Osteoblast (primary cell): ENCODE measurements at regions not wholly inside any gene's neighbourhood (a gene's known extent, or its start where the extent isn't known, plus 50 kb on each side); places are given as distances from the start of the nearest gene placed in this dataset.

Experiments
- DNase-seq: peaks from one replicate; pipeline ENCODE4 v3.0.0; 2011; ENCODE audit warnings: low spot score, mixed read lengths; ENCODE audit not compliant: insufficient read length; ENCODE audit errors: missing footprints
- H2AFZ ChIP-seq: 2 replicates; pipeline ENCODE4 v1.6.0; 2011; ENCODE audit warnings: mild to moderate bottlenecking, low read length
- H3K27ac ChIP-seq: 2 replicates; pipeline ENCODE4 v1.5.1; 2011; ENCODE audit warnings: mild to moderate bottlenecking, low read depth, low read length, moderate library complexity
- H3K27me3 ChIP-seq: 2 replicates; pipeline ENCODE4 v1.6.0; 2012; ENCODE audit warnings: mild to moderate bottlenecking, control low read depth, inconsistent platforms, low read length, moderate library complexity; ENCODE audit not compliant: insufficient read depth
- H3K36me3 ChIP-seq: 2 replicates; pipeline ENCODE4 v1.5.1; 2011; ENCODE audit warnings: mild to moderate bottlenecking, low read length, control low read depth, moderate library complexity; ENCODE audit not compliant: insufficient read depth
- H3K4me1 ChIP-seq: 2 replicates; pipeline ENCODE4 v1.5.1; 2011; ENCODE audit warnings: mild to moderate bottlenecking, low read length, control low read depth, moderate library complexity; ENCODE audit not compliant: insufficient read depth
- H3K4me2 ChIP-seq: 2 replicates; pipeline ENCODE4 v1.6.0; 2011; ENCODE audit warnings: mild to moderate bottlenecking, low read length; ENCODE audit not compliant: insufficient read depth
- H3K4me3 ChIP-seq: fragments of 200-600 bp; sonication (generic); 3 replicates; pipeline ENCODE4 v1.5.1; 2012; ENCODE audit warnings: mild to moderate bottlenecking, low read length, inconsistent platforms; ENCODE audit not compliant: insufficient read depth
- H3K79me2 ChIP-seq: 2 replicates; pipeline ENCODE4 v1.6.0; 2012; ENCODE audit warnings: mild to moderate bottlenecking, low read length, control low read depth, inconsistent platforms; ENCODE audit not compliant: insufficient read depth
- H3K9me3 ChIP-seq: 2 replicates; pipeline ENCODE4 v1.5.1; 2011; ENCODE audit warnings: low read depth, low read length, control low read depth
- H4K20me1 ChIP-seq: 2 replicates; pipeline ENCODE4 v1.6.0; 2012; ENCODE audit warnings: mild to moderate bottlenecking, low read length, control low read depth; ENCODE audit not compliant: insufficient read depth
- CTCF ChIP-seq: IDR thresholded peaks from 2 replicates; pipeline ENCODE4 v1.5.1; 2011; ENCODE audit warnings: mild to moderate bottlenecking, low read depth, low read length, moderate library complexity; ENCODE audit errors: extremely low read depth

GRCh38 chr12:89787763-89788162, 79.1 kb upstream of the ATP2B1 start:
- Histone ChIP-seq H3K79me2 (no peaks in the 10 kb centered on the region), H2AFZ (no peak overlapping the region), H3K36me3 (no peaks in the 10 kb centered on the region), H3K4me3 (no peak overlapping the region), H3K27me3 (no peaks in the 10 kb centered on the region), H3K27ac (no peak overlapping the region), H3K4me2 (no peak overlapping the region), H4K20me1 (no peaks in the 10 kb centered on the region), H3K9me3 (no peaks in the 10 kb centered on the region), H3K4me1 (peaks cover 6% of the 10 kb centered on the region)
- no peak for DNase-seq
- no peak for TF ChIP-seq CTCF

DNA sequence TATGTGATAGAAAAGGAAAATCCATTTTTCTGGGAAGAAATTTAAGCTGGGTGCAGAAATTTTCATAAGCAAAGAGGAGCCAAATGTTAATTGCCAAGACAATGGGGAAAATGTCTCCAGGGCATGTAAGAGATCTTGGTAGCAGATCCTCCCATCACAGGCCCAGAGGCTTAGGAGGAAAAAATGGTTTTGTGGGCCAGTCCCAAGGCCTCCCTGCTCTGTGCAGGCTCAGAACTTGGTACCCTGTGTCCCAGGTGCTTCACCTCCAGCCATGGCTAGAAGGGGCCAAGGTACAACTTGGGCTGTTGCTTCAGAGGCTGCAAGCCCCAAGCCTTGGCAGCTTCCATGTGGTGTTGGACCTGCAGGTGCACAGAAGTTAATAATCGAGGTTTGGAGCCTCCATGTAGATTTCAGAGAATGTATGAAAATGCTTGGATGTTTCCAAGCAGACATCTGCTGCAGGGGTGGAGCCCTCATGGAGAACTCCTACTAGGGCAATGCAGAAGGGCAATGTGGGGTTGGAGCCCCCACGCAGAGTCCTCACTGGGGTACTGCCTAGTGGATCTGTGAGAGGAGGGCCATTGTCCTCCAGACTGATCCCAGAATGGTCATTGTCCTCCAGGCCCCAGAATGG, 77.7 kb upstream of the ATP2B1 start:
- Histone ChIP-seq H3K4me3 (no peak overlapping the region), H3K9me3 (no peaks in the 10 kb centered on the region), H3K27ac (no peak overlapping the region), H3K36me3 (no peaks in the 10 kb centered on the region), H3K27me3 (no peaks in the 10 kb centered on the region), H2AFZ (no peak overlapping the region), H3K4me2 (no peak overlapping the region), H3K4me1 (peaks cover 6% of the 10 kb centered on the region), H3K79me2 (no peaks in the 10 kb centered on the region), H4K20me1 (no peaks in the 10 kb centered on the region)
- no peak for TF ChIP-seq CTCF
- no peak for DNase-seq

GRCh38 chr12:89783359-89784060, 74.9 kb upstream of the ATP2B1 start:
- Histone ChIP-seq H3K27me3 (no peaks in the 10 kb centered on the region), H3K4me1 (peaks cover 6% of the 10 kb centered on the region), H4K20me1 (no peaks in the 10 kb centered on the region), H3K4me2 (no peak overlapping the region), H2AFZ (peak overlapping the region; percentile 43), H3K79me2 (no peaks in the 10 kb centered on the region), H3K27ac (no peak overlapping the region), H3K4me3 (no peak overlapping the region), H3K36me3 (no peaks in the 10 kb centered on the region), H3K9me3 (no peaks in the 10 kb centered on the region)
- peak; percentile 58 for DNase-seq
- no peak for TF ChIP-seq CTCF

DNA sequence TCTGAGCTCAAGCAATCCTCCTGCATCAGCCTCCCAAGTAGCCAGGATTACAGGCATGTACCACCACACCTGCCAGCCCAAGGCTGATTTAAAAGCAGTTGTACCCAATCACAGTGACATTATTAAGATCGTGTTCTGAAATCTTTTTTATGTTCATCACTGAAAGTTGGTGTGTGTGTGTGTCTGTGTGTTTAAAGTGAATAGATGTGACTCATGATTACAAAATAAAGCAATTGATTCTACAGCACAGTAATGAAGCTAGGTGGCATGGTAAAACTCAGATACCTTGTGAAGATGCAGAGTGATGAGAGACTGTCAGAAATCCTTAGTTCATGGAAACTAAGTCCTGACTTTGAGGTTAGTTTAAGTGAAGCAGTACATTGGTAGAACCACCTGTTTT, 74.2 kb upstream of the ATP2B1 start:
- Histone ChIP-seq H3K4me1 (peaks cover 6% of the 10 kb centered on the region), H3K9me3 (no peaks in the 10 kb centered on the region), H3K27ac (no peak overlapping the region), H3K36me3 (no peaks in the 10 kb centered on the region), H3K79me2 (no peaks in the 10 kb centered on the region), H2AFZ (no peak overlapping the region), H3K4me3 (no peak overlapping the region), H3K27me3 (no peaks in the 10 kb centered on the region), H4K20me1 (no peaks in the 10 kb centered on the region), H3K4me2 (no peak overlapping the region)
- no peak for TF ChIP-seq CTCF
- no peak for DNase-seq
